ENCODE measurements at regions not wholly inside any gene's neighbourhood (a gene's known extent, or its start where the extent isn't known, plus 50 kb on each side); places are given as distances from the start of the nearest gene placed in this dataset.

- no peak overlapping the region for H4K8ac ChIP-seq (ENCODE audit: low read depth in 2 of 2, low read length in 2 of 2)
- no peaks in the 10 kb centered on the region for H3K36me3 ChIP-seq (ENCODE audit: control insufficient read depth, insufficient read depth, low read length)
- no TSS peak for BruUV-seq (replicated peaks)
- no peaks in the 10 kb centered on the region for H3K27me3 ChIP-seq (ENCODE audit: control insufficient read depth, insufficient read depth, low read length)
- H3K9me1 ChIP-seq (ENCODE audit: insufficient read depth, low read length) = no peaks in the 10 kb centered on the region
- no peak overlapping the region for H3K18ac ChIP-seq (ENCODE audit: low read depth, low read length)
- H3K14ac ChIP-seq (replicated peaks; ENCODE audit: low read depth, low read length) = no peak overlapping the region
- H3K79me1 ChIP-seq (ENCODE audit: low read depth in 1 of 2, low read length in 2 of 2) = no peaks in the 10 kb centered on the region
- ChIA-PET POLR2A (ENCODE audit: unreplicated experiment) (no interaction called here), CTCF (no interaction called here)
- in situ Hi-C loops (cut with MboI; ENCODE audit: low sequenced_read_pairs) (no loop called here), intact Hi-C loops (cut with micrococcal nuclease) (no loop called here), dilution Hi-C loops (cut with HindIII; ENCODE audit: low sequenced_read_pairs, unreplicated experiment) (no loop called here)
- H3K9ac ChIP-seq (ENCODE audit: low read depth, low read length) = no peak overlapping the region
- no peak for DNase-seq
- no peak overlapping the region for H2AK5ac ChIP-seq (ENCODE audit: low read depth, low read length)
- H3K9me3 ChIP-seq (ENCODE audit: control insufficient read depth, insufficient read depth, low read length) = no peaks in the 10 kb centered on the region
- no peak overlapping the region for H3K4ac ChIP-seq (ENCODE audit: low read depth, low read length)
- H3K27ac ChIP-seq (ENCODE audit: insufficient read depth, low read length) = no peak overlapping the region
- no peak overlapping the region for H4K5ac ChIP-seq (ENCODE audit: low read depth, low read length)
- no peak overlapping the region for H2AK9ac ChIP-seq (replicated peaks; ENCODE audit: low read depth, low read length, poor library complexity)
- H2BK20ac ChIP-seq (ENCODE audit: low read depth, low read length) = no peak overlapping the region
- no peaks in the 10 kb centered on the region for H3K4me1 ChIP-seq (ENCODE audit: control insufficient read depth, insufficient read depth, low read length)
- H3K4me3 ChIP-seq (ENCODE audit: insufficient read depth, low read depth, low read length) = no peak overlapping the region
- H2BK15ac ChIP-seq (ENCODE audit: low read depth, low read length) = no peak overlapping the region
- no peak overlapping the region for H2BK120ac ChIP-seq (ENCODE audit: low read depth, low read length)
- 30 to 100% methylated on average over 1 to 3 of the region's 11 CpGs for WGBS, 2 experiments (ENCODE audit: extremely low coverage in 2 of 2, insufficient read length in 1 of 2)
- no peak overlapping the region for H2BK5ac ChIP-seq (ENCODE audit: low read depth, low read length, poor library complexity, severe bottlenecking)
- no peak for ATAC-seq (ENCODE audit: low read depth)
- no peak overlapping the region for H2AFZ ChIP-seq (replicated peaks; ENCODE audit: low read length, poor library complexity)
- TF ChIP-seq NFE2L2 (IDR thresholded peaks at IDR 0.05; ENCODE audit: low read depth, low read length) (no peak), RFX5 (IDR thresholded peaks at IDR 0.05; ENCODE audit: low read depth, low read length) (no peak), RAD21 (IDR thresholded peaks at IDR 0.05; ENCODE audit: low read length) (no peak), BHLHE40 (IDR thresholded peaks at IDR 0.05; ENCODE audit: low read depth, low read length) (no peak), SMC3 (IDR thresholded peaks at IDR 0.05; ENCODE audit: low read depth, low read length) (no peak), RCOR1 (IDR thresholded peaks at IDR 0.05; ENCODE audit: insufficient replicate concordance, low read length) (no peak), CEBPB (IDR thresholded peaks at IDR 0.05; ENCODE audit: low read depth, low read length) (no peak), POLR2A (IDR thresholded peaks at IDR 0.05; ENCODE audit: low read depth, low read length) (no peak), CTCF (conservative IDR thresholded peaks at IDR 0.05; ENCODE audit: low read depth, low read length) (no peak), MAFK (IDR thresholded peaks at IDR 0.05; ENCODE audit: low read depth, low read length) (no peak), USF2 (IDR thresholded peaks at IDR 0.05; ENCODE audit: low read depth, low read length) (no peak), MXI1 (IDR thresholded peaks at IDR 0.05; ENCODE audit: borderline replicate concordance, low read depth, low read length) (no peak)
- TF ChIP-seq, protein P1, sequence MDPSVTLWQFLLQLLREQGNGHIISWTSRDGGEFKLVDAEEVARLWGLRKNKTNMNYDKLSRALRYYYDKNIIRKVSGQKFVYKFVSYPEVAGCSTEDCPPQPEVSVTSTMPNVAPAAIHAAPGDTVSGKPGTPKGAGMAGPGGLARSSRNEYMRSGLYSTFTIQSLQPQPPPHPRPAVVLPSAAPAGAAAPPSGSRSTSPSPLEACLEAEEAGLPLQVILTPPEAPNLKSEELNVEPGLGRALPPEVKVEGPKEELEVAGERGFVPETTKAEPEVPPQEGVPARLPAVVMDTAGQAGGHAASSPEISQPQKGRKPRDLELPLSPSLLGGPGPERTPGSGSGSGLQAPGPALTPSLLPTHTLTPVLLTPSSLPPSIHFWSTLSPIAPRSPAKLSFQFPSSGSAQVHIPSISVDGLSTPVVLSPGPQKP (IDR thresholded peaks at IDR 0.05; ENCODE audit: borderline replicate concordance, low read depth, low read length) = no peak
- no peak overlapping the region for H3K56ac ChIP-seq (ENCODE audit: extremely low read depth, insufficient read depth, low read length)
- H4K91ac ChIP-seq (ENCODE audit: insufficient read depth, low read depth, low read length) = no peak overlapping the region
- H3K23ac ChIP-seq (ENCODE audit: low read depth, low read length) = no peak overlapping the region
- no peaks in the 10 kb centered on the region for H4K20me1 ChIP-seq (ENCODE audit: insufficient read depth, low read length)
- no peak overlapping the region for H3K4me2 ChIP-seq (ENCODE audit: low read depth, low read length)
Observed at GRCh38 chr10:122754491-122755235, 55.0 kb upstream of the C10orf120 start.
